Panc1 (cell line): ENCODE measurements at regions not wholly inside any gene's neighbourhood (a gene's known extent, or its start where the extent isn't known, plus 50 kb on each side); places are given as distances from the start of the nearest gene placed in this dataset.

Experiments
- ATAC-seq: fragments of 200-7000 bp; cut with Tn5 transposase; 2 replicates; pipeline ENCODE4 v1.9.1; 2020; ENCODE audit warnings: mild to moderate bottlenecking, moderate library complexity
- BruUV-seq: library from RNA; stranded (reverse); fragments of 400-500 nt; replicated peaks from 2 replicates; lab custom pipeline; 2021; lab: Mats Ljungman, UMichigan
- CTCF ChIA-PET: fragments of 300-600 bp; sonication (Branson Sonifier 250); formaldehyde crosslinking; loops from one replicate; lab custom pipeline; 2022; ENCODE audit warnings: antibody characterized with exemption; lab: Charles Lee
- POLR2A ChIA-PET: fragments of 300-600 bp; sonication (Branson Sonifier 250); formaldehyde crosslinking; loops from one replicate; lab custom pipeline; 2022; ENCODE audit warnings: antibody characterized with exemption; lab: Charles Lee
- DNase-seq: peaks from one replicate; pipeline ENCODE4 v3.0.0-alpha.2; 2010; ENCODE audit warnings: low read depth, low spot score
- H3K27ac ChIP-seq: 2 replicates; pipeline ENCODE4 v1.5.1; 2011; ENCODE audit warnings: mild to moderate bottlenecking, low read length, inconsistent platforms
- H3K27me3 ChIP-seq: fragments of 200-500 bp; sonication (Bioruptor generic); 2 replicates; pipeline ENCODE4 v1.6.0; 2014; ENCODE audit warnings: low read length, inconsistent platforms; ENCODE audit not compliant: control insufficient read depth, insufficient read depth
- H3K36me3 ChIP-seq: fragments of 200-500 bp; sonication (Bioruptor generic); 2 replicates; pipeline ENCODE4 v1.5.1; 2014; ENCODE audit warnings: inconsistent platforms, mild to moderate bottlenecking, low read length, moderate library complexity; ENCODE audit not compliant: control insufficient read depth, insufficient read depth
- H3K4me1 ChIP-seq: 2 replicates; pipeline ENCODE4 v1.5.1; 2011; ENCODE audit warnings: inconsistent platforms, mild to moderate bottlenecking, low read length, moderate library complexity; ENCODE audit not compliant: control insufficient read depth, insufficient read depth
- H3K4me3 ChIP-seq, 2 experiments: 2 replicates each; pipeline ENCODE4 v1.5.1; 2011 to 2012; ENCODE audit warnings: low read depth in 2 of 2, low read length in 2 of 2, mild to moderate bottlenecking in 2 of 2, inconsistent platforms in 1 of 2, moderate library complexity in 1 of 2
- H3K9me3 ChIP-seq: fragments of 200-500 bp; sonication (Bioruptor generic); 2 replicates; pipeline ENCODE4 v1.5.1; 2014; ENCODE audit warnings: low read depth, mild to moderate bottlenecking, inconsistent platforms, low read length, moderate library complexity; ENCODE audit not compliant: control insufficient read depth, insufficient read depth
- POLR2AphosphoS5 ChIP-seq: IDR thresholded peaks from 2 replicates; pipeline ENCODE4 v1.6.1; 2012; ENCODE audit warnings: mild to moderate bottlenecking, low read depth, low read length, moderate library complexity
- SIN3A ChIP-seq: IDR thresholded peaks from 2 replicates; pipeline ENCODE4 v1.6.1; 2012; ENCODE audit warnings: low read depth, mild to moderate bottlenecking, low read length, moderate library complexity, borderline replicate concordance; ENCODE audit not compliant: insufficient read depth
- TCF7L2 ChIP-seq: IDR thresholded peaks from 2 replicates; pipeline ENCODE4 v1.6.1; 2011; ENCODE audit warnings: mild to moderate bottlenecking, low read depth, low read length, inconsistent platforms
- in situ Hi-C: cut with HindIII; loops from 2 replicates; pipeline ENCODE4 v1.10.0; 2016; ENCODE audit warnings: low sequenced_read_pairs, low pct_unique_long_range_greater_than_20kb
- intact Hi-C: fragments of 100-400 bp; cut with micrococcal nuclease; formaldehyde crosslinking; loops from one replicate; pipeline ENCODE4 v1.10.0; 2022; ENCODE audit not compliant: unreplicated experiment
- TF ChIP-seq, protein P1 (sequence below): fragments of 450-650 bp; IDR thresholded peaks from 2 replicates; pipeline ENCODE4 v1.5.1; 2017; ENCODE audit warnings: mild to moderate bottlenecking
- TF ChIP-seq, protein P2 (sequence below), 2 experiments: IDR thresholded peaks; 2 replicates each; pipeline ENCODE4 v1.6.1; 2011 to 2012; ENCODE audit warnings: low read depth in 2 of 2, control low read depth in 1 of 2, low read length in 1 of 2, mild to moderate bottlenecking in 1 of 2, moderate library complexity in 1 of 2; ENCODE audit not compliant: insufficient read depth in 1 of 2

DNA sequence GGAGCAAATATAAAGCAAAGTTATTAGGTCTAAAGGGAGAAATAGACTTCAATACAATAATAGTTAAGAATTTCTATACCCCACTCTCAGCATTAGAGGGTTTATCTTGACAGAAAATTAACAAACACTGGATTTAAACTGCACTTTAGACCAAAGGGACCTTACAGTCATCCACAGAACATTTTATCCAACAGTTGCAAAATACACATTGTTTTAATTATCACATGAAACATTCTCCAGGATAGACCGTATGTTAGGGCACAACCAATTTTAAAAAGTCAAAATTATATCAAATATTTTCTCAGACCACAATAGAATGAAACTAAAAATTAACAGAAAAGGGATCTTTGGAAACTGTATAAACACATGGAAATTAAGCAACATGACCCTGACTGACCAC lies 384.5 kb upstream of the C1orf87 start:
- in situ Hi-C loops (no loop called here), intact Hi-C loops (no loop called here)
- ATAC-seq (no peak), DNase-seq (no peak)
- Histone ChIP-seq H3K4me3 (no peak overlapping the region), H3K27ac (no peak overlapping the region), H3K9me3 (no peaks in the 10 kb centered on the region), H3K27me3 (no peaks in the 10 kb centered on the region), H3K4me1 (no peaks in the 10 kb centered on the region), H3K36me3 (no peaks in the 10 kb centered on the region)
- BruUV-seq, result no TSS peak
- CTCF ChIA-PET, result no interaction called here
- POLR2A ChIA-PET, result no interaction called here
- TF ChIP-seq, protein P1, sequence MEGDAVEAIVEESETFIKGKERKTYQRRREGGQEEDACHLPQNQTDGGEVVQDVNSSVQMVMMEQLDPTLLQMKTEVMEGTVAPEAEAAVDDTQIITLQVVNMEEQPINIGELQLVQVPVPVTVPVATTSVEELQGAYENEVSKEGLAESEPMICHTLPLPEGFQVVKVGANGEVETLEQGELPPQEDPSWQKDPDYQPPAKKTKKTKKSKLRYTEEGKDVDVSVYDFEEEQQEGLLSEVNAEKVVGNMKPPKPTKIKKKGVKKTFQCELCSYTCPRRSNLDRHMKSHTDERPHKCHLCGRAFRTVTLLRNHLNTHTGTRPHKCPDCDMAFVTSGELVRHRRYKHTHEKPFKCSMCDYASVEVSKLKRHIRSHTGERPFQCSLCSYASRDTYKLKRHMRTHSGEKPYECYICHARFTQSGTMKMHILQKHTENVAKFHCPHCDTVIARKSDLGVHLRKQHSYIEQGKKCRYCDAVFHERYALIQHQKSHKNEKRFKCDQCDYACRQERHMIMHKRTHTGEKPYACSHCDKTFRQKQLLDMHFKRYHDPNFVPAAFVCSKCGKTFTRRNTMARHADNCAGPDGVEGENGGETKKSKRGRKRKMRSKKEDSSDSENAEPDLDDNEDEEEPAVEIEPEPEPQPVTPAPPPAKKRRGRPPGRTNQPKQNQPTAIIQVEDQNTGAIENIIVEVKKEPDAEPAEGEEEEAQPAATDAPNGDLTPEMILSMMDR, result no peak
- TF ChIP-seq, protein P2, sequence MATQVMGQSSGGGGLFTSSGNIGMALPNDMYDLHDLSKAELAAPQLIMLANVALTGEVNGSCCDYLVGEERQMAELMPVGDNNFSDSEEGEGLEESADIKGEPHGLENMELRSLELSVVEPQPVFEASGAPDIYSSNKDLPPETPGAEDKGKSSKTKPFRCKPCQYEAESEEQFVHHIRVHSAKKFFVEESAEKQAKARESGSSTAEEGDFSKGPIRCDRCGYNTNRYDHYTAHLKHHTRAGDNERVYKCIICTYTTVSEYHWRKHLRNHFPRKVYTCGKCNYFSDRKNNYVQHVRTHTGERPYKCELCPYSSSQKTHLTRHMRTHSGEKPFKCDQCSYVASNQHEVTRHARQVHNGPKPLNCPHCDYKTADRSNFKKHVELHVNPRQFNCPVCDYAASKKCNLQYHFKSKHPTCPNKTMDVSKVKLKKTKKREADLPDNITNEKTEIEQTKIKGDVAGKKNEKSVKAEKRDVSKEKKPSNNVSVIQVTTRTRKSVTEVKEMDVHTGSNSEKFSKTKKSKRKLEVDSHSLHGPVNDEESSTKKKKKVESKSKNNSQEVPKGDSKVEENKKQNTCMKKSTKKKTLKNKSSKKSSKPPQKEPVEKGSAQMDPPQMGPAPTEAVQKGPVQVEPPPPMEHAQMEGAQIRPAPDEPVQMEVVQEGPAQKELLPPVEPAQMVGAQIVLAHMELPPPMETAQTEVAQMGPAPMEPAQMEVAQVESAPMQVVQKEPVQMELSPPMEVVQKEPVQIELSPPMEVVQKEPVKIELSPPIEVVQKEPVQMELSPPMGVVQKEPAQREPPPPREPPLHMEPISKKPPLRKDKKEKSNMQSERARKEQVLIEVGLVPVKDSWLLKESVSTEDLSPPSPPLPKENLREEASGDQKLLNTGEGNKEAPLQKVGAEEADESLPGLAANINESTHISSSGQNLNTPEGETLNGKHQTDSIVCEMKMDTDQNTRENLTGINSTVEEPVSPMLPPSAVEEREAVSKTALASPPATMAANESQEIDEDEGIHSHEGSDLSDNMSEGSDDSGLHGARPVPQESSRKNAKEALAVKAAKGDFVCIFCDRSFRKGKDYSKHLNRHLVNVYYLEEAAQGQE (IDR thresholded peaks at IDR 0.05; ENCODE audit: insufficient read depth in 1 of 2, low read depth in 2 of 2, low read length in 1 of 2), result no peak
- TF ChIP-seq POLR2AphosphoS5 (no peak), TCF7L2 (no peak), SIN3A (no peak)

DNA sequence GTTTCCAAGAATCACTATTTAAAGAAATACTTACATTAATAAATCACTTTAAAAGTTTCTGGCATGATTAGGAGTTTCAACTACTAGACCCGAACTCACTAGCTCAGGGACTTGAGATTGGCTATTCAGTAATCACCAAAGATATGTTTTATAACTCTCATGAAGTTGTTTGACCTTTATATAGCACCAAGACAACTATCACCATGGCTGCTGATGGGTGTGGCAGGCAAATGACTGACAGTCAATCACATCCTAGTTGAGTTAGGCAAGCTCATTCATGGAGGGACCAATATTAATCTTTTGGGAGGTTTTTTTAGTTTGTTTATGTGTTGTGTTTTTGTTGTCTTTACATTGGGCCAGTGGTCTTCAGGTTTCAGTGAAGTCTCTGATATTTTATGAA lies 376.3 kb upstream of the C1orf87 start:
- POLR2A ChIA-PET, result no interaction called here
- no TSS peak for BruUV-seq
- H3K4me3 ChIP-seq, result no peak overlapping the region
- H3K9me3 ChIP-seq, result 0 out of 2 replicates have a peak, but pooled peaks cover 4% of the 10 kb centered on the region
- in situ Hi-C loops, result no loop called here
- H3K27ac ChIP-seq, result no peak overlapping the region
- no peaks in the 10 kb centered on the region for H3K27me3 ChIP-seq
- TF ChIP-seq POLR2AphosphoS5 (no peak), TCF7L2 (no peak), SIN3A (no peak)
- TF ChIP-seq, protein P2 (IDR thresholded peaks at IDR 0.05; ENCODE audit: insufficient read depth in 1 of 2, low read depth in 2 of 2, low read length in 1 of 2), result no peak
- H3K36me3 ChIP-seq, result no peaks in the 10 kb centered on the region
- ATAC-seq (no peak), DNase-seq (no peak)
- H3K4me1 ChIP-seq, result no peaks in the 10 kb centered on the region
- intact Hi-C loops, result no loop called here
- CTCF ChIA-PET, result no interaction called here
